ENCODE measurements at regions not wholly inside any gene's neighbourhood (a gene's known extent, or its start where the extent isn't known, plus 50 kb on each side); places are given as distances from the start of the nearest gene placed in this dataset.

DNA sequence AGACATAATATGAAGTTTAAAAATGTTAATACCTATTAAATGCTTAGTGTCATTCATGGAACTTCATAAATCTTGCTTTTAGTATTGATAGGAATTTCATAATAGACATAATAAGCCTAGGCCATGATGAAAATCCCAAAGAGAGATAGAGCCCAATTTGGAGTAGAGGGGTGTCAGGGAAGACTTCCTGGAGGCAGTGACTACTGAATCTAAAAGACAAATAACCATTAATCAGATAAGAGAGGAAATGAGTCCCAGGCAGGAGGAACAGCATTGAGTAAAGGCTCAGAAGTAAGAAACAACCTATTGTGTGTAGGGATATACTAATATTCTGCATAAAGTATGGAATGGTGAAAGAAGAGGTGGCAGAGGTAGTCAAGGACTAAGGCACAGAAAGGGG lies 126.9 kb upstream of the MRPS22 start:
- Histone ChIP-seq H3K9me3 (ENCODE audit: control insufficient read depth, insufficient read depth, low read length) (no peaks in the 10 kb centered on the region), H2AK5ac (ENCODE audit: low read depth, low read length) (no peak overlapping the region), H3K9ac (ENCODE audit: low read depth, low read length) (no peak overlapping the region), H3K4me1 (ENCODE audit: control insufficient read depth, insufficient read depth, low read length) (no peaks in the 10 kb centered on the region), H3K14ac (replicated peaks; ENCODE audit: low read depth, low read length) (no peak overlapping the region), H3K23ac (ENCODE audit: low read depth, low read length) (no peak overlapping the region), H3K79me1 (ENCODE audit: low read depth in 1 of 2, low read length in 2 of 2) (no peaks in the 10 kb centered on the region), H3K27me3 (ENCODE audit: control insufficient read depth, insufficient read depth, low read length) (peaks cover 18% of the 10 kb centered on the region), H2BK15ac (ENCODE audit: low read depth, low read length) (no peak overlapping the region), H3K4ac (ENCODE audit: low read depth, low read length) (no peak overlapping the region), H2BK120ac (ENCODE audit: low read depth, low read length) (no peak overlapping the region), H3K4me3 (ENCODE audit: insufficient read depth, low read depth, low read length) (no peak overlapping the region), H3K56ac (ENCODE audit: extremely low read depth, insufficient read depth, low read length) (no peak overlapping the region), H3K27ac (ENCODE audit: insufficient read depth, low read length) (no peak overlapping the region), H2BK5ac (ENCODE audit: low read depth, low read length, poor library complexity, severe bottlenecking) (no peak overlapping the region), H4K91ac (ENCODE audit: insufficient read depth, low read depth, low read length) (no peak overlapping the region), H3K4me2 (ENCODE audit: low read depth, low read length) (no peak overlapping the region), H4K5ac (ENCODE audit: low read depth, low read length) (no peak overlapping the region), H3K9me1 (ENCODE audit: insufficient read depth, low read length) (no peaks in the 10 kb centered on the region), H3K18ac (ENCODE audit: low read depth, low read length) (no peak overlapping the region), H2BK20ac (ENCODE audit: low read depth, low read length) (no peak overlapping the region), H4K20me1 (ENCODE audit: insufficient read depth, low read length) (no peaks in the 10 kb centered on the region), H2AK9ac (replicated peaks; ENCODE audit: low read depth, low read length, poor library complexity) (no peak overlapping the region), H4K8ac (ENCODE audit: low read depth in 2 of 2, low read length in 2 of 2) (no peak overlapping the region), H3K36me3 (ENCODE audit: control insufficient read depth, insufficient read depth, low read length) (no peaks in the 10 kb centered on the region), H2AFZ (replicated peaks; ENCODE audit: low read length, poor library complexity) (no peak overlapping the region)
- CTCF ChIA-PET = no interaction called here
- POLR2A ChIA-PET (ENCODE audit: unreplicated experiment) = no interaction called here
- intact Hi-C loops (cut with micrococcal nuclease) = no loop called here
- TF ChIP-seq BHLHE40 (IDR thresholded peaks at IDR 0.05; ENCODE audit: low read depth, low read length) = no peak
- TF ChIP-seq MAZ (IDR thresholded peaks at IDR 0.05; ENCODE audit: borderline replicate concordance, low read depth, low read length) = no peak
- TF ChIP-seq, protein P1, sequence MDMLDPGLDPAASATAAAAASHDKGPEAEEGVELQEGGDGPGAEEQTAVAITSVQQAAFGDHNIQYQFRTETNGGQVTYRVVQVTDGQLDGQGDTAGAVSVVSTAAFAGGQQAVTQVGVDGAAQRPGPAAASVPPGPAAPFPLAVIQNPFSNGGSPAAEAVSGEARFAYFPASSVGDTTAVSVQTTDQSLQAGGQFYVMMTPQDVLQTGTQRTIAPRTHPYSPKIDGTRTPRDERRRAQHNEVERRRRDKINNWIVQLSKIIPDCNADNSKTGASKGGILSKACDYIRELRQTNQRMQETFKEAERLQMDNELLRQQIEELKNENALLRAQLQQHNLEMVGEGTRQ (IDR thresholded peaks at IDR 0.05; ENCODE audit: low read depth, low read length) = no peak
- no peak for TF ChIP-seq SMC3 (IDR thresholded peaks at IDR 0.05; ENCODE audit: low read depth, low read length)
- TF ChIP-seq RAD21 (IDR thresholded peaks at IDR 0.05; ENCODE audit: low read length) = no peak
- no peak for TF ChIP-seq NFE2L2 (IDR thresholded peaks at IDR 0.05; ENCODE audit: low read depth, low read length)
- no peak for TF ChIP-seq MAFK (IDR thresholded peaks at IDR 0.05; ENCODE audit: low read depth, low read length)
- no peak for TF ChIP-seq RCOR1 (IDR thresholded peaks at IDR 0.05; ENCODE audit: insufficient replicate concordance, low read length)
- TF ChIP-seq FOS (IDR thresholded peaks at IDR 0.05; ENCODE audit: low read depth, low read length) = no peak
- no peak for TF ChIP-seq RFX5 (IDR thresholded peaks at IDR 0.05; ENCODE audit: low read depth, low read length)
- no peak for TF ChIP-seq MXI1 (IDR thresholded peaks at IDR 0.05; ENCODE audit: borderline replicate concordance, low read depth, low read length)
- TF ChIP-seq POLR2A (IDR thresholded peaks at IDR 0.05; ENCODE audit: low read depth, low read length) = no peak
- TF ChIP-seq, protein P2, sequence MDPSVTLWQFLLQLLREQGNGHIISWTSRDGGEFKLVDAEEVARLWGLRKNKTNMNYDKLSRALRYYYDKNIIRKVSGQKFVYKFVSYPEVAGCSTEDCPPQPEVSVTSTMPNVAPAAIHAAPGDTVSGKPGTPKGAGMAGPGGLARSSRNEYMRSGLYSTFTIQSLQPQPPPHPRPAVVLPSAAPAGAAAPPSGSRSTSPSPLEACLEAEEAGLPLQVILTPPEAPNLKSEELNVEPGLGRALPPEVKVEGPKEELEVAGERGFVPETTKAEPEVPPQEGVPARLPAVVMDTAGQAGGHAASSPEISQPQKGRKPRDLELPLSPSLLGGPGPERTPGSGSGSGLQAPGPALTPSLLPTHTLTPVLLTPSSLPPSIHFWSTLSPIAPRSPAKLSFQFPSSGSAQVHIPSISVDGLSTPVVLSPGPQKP (IDR thresholded peaks at IDR 0.05; ENCODE audit: borderline replicate concordance, low read depth, low read length) = no peak
- no peak for TF ChIP-seq CHD1 (IDR thresholded peaks at IDR 0.05; ENCODE audit: low read depth, low read length)
- no peak for TF ChIP-seq CEBPB (IDR thresholded peaks at IDR 0.05; ENCODE audit: low read depth, low read length)
- TF ChIP-seq, protein P3, sequence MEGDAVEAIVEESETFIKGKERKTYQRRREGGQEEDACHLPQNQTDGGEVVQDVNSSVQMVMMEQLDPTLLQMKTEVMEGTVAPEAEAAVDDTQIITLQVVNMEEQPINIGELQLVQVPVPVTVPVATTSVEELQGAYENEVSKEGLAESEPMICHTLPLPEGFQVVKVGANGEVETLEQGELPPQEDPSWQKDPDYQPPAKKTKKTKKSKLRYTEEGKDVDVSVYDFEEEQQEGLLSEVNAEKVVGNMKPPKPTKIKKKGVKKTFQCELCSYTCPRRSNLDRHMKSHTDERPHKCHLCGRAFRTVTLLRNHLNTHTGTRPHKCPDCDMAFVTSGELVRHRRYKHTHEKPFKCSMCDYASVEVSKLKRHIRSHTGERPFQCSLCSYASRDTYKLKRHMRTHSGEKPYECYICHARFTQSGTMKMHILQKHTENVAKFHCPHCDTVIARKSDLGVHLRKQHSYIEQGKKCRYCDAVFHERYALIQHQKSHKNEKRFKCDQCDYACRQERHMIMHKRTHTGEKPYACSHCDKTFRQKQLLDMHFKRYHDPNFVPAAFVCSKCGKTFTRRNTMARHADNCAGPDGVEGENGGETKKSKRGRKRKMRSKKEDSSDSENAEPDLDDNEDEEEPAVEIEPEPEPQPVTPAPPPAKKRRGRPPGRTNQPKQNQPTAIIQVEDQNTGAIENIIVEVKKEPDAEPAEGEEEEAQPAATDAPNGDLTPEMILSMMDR (conservative IDR thresholded peaks at IDR 0.05; ENCODE audit: low read depth, low read length) = no peak
- dilution Hi-C loops (cut with HindIII; ENCODE audit: low sequenced_read_pairs, unreplicated experiment) = no loop called here
- in situ Hi-C loops (cut with MboI; ENCODE audit: low sequenced_read_pairs) = no loop called here
- DNase-seq (no peak), ATAC-seq (ENCODE audit: low read depth) (no peak)
- no TSS peak for BruUV-seq (replicated peaks)

All from IMR-90 (cell line).